ENCODE measurements at regions not wholly inside any gene's neighbourhood (a gene's known extent, or its start where the extent isn't known, plus 50 kb on each side); places are given as distances from the start of the nearest gene placed in this dataset.

- TF ChIP-seq, protein P1, sequence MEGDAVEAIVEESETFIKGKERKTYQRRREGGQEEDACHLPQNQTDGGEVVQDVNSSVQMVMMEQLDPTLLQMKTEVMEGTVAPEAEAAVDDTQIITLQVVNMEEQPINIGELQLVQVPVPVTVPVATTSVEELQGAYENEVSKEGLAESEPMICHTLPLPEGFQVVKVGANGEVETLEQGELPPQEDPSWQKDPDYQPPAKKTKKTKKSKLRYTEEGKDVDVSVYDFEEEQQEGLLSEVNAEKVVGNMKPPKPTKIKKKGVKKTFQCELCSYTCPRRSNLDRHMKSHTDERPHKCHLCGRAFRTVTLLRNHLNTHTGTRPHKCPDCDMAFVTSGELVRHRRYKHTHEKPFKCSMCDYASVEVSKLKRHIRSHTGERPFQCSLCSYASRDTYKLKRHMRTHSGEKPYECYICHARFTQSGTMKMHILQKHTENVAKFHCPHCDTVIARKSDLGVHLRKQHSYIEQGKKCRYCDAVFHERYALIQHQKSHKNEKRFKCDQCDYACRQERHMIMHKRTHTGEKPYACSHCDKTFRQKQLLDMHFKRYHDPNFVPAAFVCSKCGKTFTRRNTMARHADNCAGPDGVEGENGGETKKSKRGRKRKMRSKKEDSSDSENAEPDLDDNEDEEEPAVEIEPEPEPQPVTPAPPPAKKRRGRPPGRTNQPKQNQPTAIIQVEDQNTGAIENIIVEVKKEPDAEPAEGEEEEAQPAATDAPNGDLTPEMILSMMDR (IDR thresholded peaks at IDR 0.05; ENCODE audit: low read depth, low read length, poor library complexity, severe bottlenecking) = no peak
- TF ChIP-seq EZH2phosphoT487 (IDR thresholded peaks at IDR 0.05; ENCODE audit: borderline replicate concordance, low read length) = no peak
Measured at GRCh38 chr6:78551361-78551760, 316.0 kb upstream of the IRAK1BP1 start.

All from DOHH2 (cell line).